H9 (cell line): ENCODE measurements at regions not wholly inside any gene's neighbourhood (a gene's known extent, or its start where the extent isn't known, plus 50 kb on each side); places are given as distances from the start of the nearest gene placed in this dataset.

ENCODE experiments used
- DNase-seq: peaks from one replicate; pipeline ENCODE4 v3.0.0-alpha.2; 2017
- H2AFZ ChIP-seq: one replicate; pipeline ENCODE4 v1.6.1; 2013; ENCODE audit warnings: mild to moderate bottlenecking, low read length, control low read depth, moderate library complexity
- H2AK5ac ChIP-seq: 2 replicates; pipeline ENCODE4 v1.6.1; 2013; ENCODE audit warnings: low read length, control low read depth, mixed read lengths; ENCODE audit not compliant: insufficient read length
- H2BK120ac ChIP-seq: one replicate; pipeline ENCODE4 v1.6.1; 2013; ENCODE audit warnings: low read depth, mild to moderate bottlenecking, low read length, control low read depth, inconsistent platforms; ENCODE audit not compliant: poor library complexity, severe bottlenecking
- H2BK12ac ChIP-seq: 2 replicates; pipeline ENCODE4 v1.6.1; 2013; ENCODE audit warnings: low read length, control low read depth, mixed read lengths, low read depth; ENCODE audit not compliant: insufficient read length
- H2BK15ac ChIP-seq: 2 replicates; pipeline ENCODE4 v1.6.1; 2013; ENCODE audit warnings: low read depth, low read length, control low read depth
- H2BK20ac ChIP-seq: one replicate; pipeline ENCODE4 v1.6.1; 2013; ENCODE audit warnings: low read depth, mild to moderate bottlenecking, low read length, control low read depth, inconsistent platforms; ENCODE audit not compliant: poor library complexity, severe bottlenecking
- H2BK5ac ChIP-seq: 2 replicates; pipeline ENCODE4 v1.6.1; 2013; ENCODE audit warnings: low read length, control low read depth, mixed read lengths; ENCODE audit not compliant: insufficient read length
- H3K14ac ChIP-seq: 2 replicates; pipeline ENCODE4 v1.6.1; 2013; ENCODE audit warnings: low read length, control low read depth; ENCODE audit not compliant: insufficient read depth
- H3K18ac ChIP-seq: 2 replicates; pipeline ENCODE4 v1.6.1; 2013; ENCODE audit warnings: low read depth, mild to moderate bottlenecking, mixed read lengths, low read length, control low read depth; ENCODE audit not compliant: insufficient read length
- H3K23ac ChIP-seq: 2 replicates; pipeline ENCODE4 v1.6.1; 2013; ENCODE audit warnings: low read length, control low read depth, mixed read lengths, low read depth; ENCODE audit not compliant: insufficient read length
- H3K23me2 ChIP-seq: 2 replicates; pipeline ENCODE4 v1.6.1; 2013; ENCODE audit warnings: low read depth, mild to moderate bottlenecking, mixed read lengths, low read length, control low read depth; ENCODE audit not compliant: insufficient read length, poor library complexity, severe bottlenecking
- H3K27ac ChIP-seq: 2 replicates; pipeline ENCODE4 v1.5.1; 2013; ENCODE audit warnings: low read length, control low read depth, mixed read lengths, low read depth; ENCODE audit not compliant: insufficient read length
- H3K27me3 ChIP-seq: 2 replicates; pipeline ENCODE4 v1.6.1; 2013; ENCODE audit warnings: low read length, control low read depth, inconsistent platforms; ENCODE audit not compliant: insufficient read depth
- H3K4ac ChIP-seq: 2 replicates; pipeline ENCODE4 v1.6.1; 2013; ENCODE audit warnings: low read depth, mild to moderate bottlenecking, control low read depth, inconsistent platforms, low read length, moderate library complexity
- H3K4me1 ChIP-seq: 2 replicates; pipeline ENCODE4 v1.6.1; 2013; ENCODE audit warnings: low read length, control low read depth, inconsistent platforms; ENCODE audit not compliant: insufficient read depth
- H3K4me2 ChIP-seq: 2 replicates; pipeline ENCODE4 v1.6.1; 2013; ENCODE audit warnings: low read length, control low read depth, mixed read lengths; ENCODE audit not compliant: insufficient read length, insufficient read depth
- H3K56ac ChIP-seq: 2 replicates; pipeline ENCODE4 v1.6.1; 2013; ENCODE audit warnings: low read depth, mild to moderate bottlenecking, mixed read lengths, low read length, control low read depth; ENCODE audit not compliant: insufficient read length
- H3K79me1 ChIP-seq: 2 replicates; pipeline ENCODE4 v1.6.1; 2013; ENCODE audit warnings: low read depth, mild to moderate bottlenecking, moderate library complexity, low read length, control low read depth, inconsistent platforms; ENCODE audit not compliant: insufficient read depth, poor library complexity, severe bottlenecking
- H3K79me2 ChIP-seq: 2 replicates; pipeline ENCODE4 v1.6.1; 2013; ENCODE audit warnings: low read length, control low read depth, inconsistent platforms; ENCODE audit not compliant: insufficient read depth
- H3K9ac ChIP-seq: 2 replicates; pipeline ENCODE4 v1.6.1; 2013; ENCODE audit warnings: low read length, control low read depth, mixed read lengths; ENCODE audit not compliant: insufficient read length; ENCODE audit errors: extremely low read depth
- H3K9me3 ChIP-seq: one replicate; pipeline ENCODE4 v1.6.1; 2013; ENCODE audit warnings: low read depth, low read length, inconsistent platforms; ENCODE audit not compliant: control insufficient read depth
- H3T11ph ChIP-seq: one replicate; pipeline ENCODE4 v1.6.1; 2013; ENCODE audit warnings: mild to moderate bottlenecking, low read length, control low read depth, inconsistent platforms
- H4K20me1 ChIP-seq: one replicate; pipeline ENCODE4 v1.6.1; 2013; ENCODE audit not compliant: control insufficient read depth, insufficient read length, insufficient read depth
- H4K5ac ChIP-seq: 2 replicates; pipeline ENCODE4 v1.6.1; 2013; ENCODE audit warnings: low read depth, mild to moderate bottlenecking, mixed read lengths, low read length, control low read depth; ENCODE audit not compliant: insufficient read length
- H4K8ac ChIP-seq: replicated peaks from 2 replicates; pipeline ENCODE4 v1.6.1; 2013; ENCODE audit warnings: low read length, control low read depth, mixed read lengths, low read depth; ENCODE audit not compliant: insufficient read length
- H4K91ac ChIP-seq: 2 replicates; pipeline ENCODE4 v1.6.1; 2013; ENCODE audit warnings: low read depth, mild to moderate bottlenecking, moderate library complexity, mixed read lengths, low read length, control low read depth; ENCODE audit not compliant: insufficient read length
- H3K27ac Mint-ChIP-seq, 3 experiments: 2 replicates in 2 of 3; 3 replicates in 1 of 3; pipeline ENCODE4 v1.8.0; 2020 to 2021; ENCODE audit warnings: mixed read lengths in 3 of 3, mild to moderate bottlenecking in 1 of 3, moderate library complexity in 1 of 3
- H3K27me3 Mint-ChIP-seq: 2 replicates; pipeline ENCODE4 v1.8.0; 2021; ENCODE audit warnings: low read depth, mild to moderate bottlenecking, moderate library complexity, mixed read lengths
- H3K36me3 Mint-ChIP-seq, 3 experiments: 2 replicates in 2 of 3; 3 replicates in 1 of 3; pipeline ENCODE4 v1.8.0; 2020 to 2021; ENCODE audit warnings: low read depth in 3 of 3, mixed read lengths in 3 of 3; ENCODE audit not compliant: insufficient read depth in 1 of 3
- H3K4me1 Mint-ChIP-seq, 2 experiments: 2 replicates each; pipeline ENCODE4 v1.8.0; 2020; ENCODE audit warnings: mixed read lengths in 2 of 2
- H3K4me3 Mint-ChIP-seq, 2 experiments: 2 replicates in 1 of 2; 3 replicates in 1 of 2; pipeline ENCODE4 v1.8.0; 2020 to 2021; ENCODE audit warnings: mild to moderate bottlenecking in 2 of 2, mixed read lengths in 2 of 2, moderate library complexity in 1 of 2
- H3K9me3 Mint-ChIP-seq, 2 experiments: 2 replicates in 1 of 2; 3 replicates in 1 of 2; pipeline ENCODE4 v1.8.0; 2020; ENCODE audit warnings: mild to moderate bottlenecking in 2 of 2, mixed read lengths in 2 of 2, moderate library complexity in 1 of 2
- WGBS: extraction: QIAGEN DNeasy Blood & Tissue Kit; methylation state at CpG from one replicate; pipeline ENCODE4 v1.1.7; 2013; ENCODE audit warnings: missing lambda C conversion rate, low lambda C conversion rate, mixed read lengths; ENCODE audit not compliant: insufficient read length; ENCODE audit errors: extremely low coverage; 5-methylcytosine and 5-hydroxymethylcytosine counted together
- TF ChIP-seq, protein P1 (sequence below): fragments of 200-600 bp; sonication (generic); conservative IDR thresholded peaks from 3 replicates; pipeline ENCODE4 v1.8.0; 2021; ENCODE audit warnings: antibody characterized with exemption, mild to moderate bottlenecking

DNA sequence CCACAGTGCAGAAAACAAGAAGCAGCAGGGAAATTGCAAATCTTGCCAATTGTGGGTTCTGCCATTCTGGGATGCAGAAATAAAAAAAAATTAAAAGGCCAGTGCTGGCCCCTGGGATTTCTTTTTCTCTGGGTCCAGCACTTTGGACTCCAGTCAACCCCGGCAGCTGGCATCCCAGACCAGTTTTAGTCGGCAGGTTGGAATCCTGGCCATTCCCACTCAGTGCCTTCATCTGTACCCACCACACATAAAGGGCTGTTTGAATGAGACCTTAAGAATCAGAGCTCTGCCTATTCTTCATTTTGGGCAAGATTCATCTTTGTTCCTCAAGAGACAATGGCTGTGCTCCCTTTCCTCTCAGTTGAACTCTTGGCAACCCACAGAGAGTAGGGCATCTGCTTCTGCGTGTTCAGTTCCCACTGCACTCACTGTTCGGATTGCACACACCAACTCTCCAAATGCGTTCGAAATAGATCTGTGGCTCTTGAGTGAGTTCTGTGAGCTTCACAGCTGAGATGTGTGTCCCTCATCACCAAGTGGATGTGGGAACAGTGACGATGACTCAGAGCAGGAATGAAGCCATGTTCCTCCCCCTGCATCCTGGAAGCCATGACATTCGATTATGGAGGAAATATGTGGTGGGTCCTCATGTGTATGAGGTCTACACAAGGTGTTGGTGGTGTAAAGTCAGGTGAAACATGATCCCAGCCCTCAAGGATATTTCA is 63.0 kb upstream of the EGFR start:
- no peak overlapping the region for H3T11ph ChIP-seq
- Mint-ChIP-seq H3K4me1 (peaks cover 8 to 9% of the 10 kb centered on the region in 2 experiments; a peak in 3 of 4 replicates), H3K27me3 (peaks cover 5% of the 10 kb centered on the region; the same call in 1 of the 2 replicates), H3K27ac (no peak overlapping the region), H3K36me3 (no peaks in the 10 kb centered on the region), H3K4me3 (no peak overlapping the region), H3K9me3 (peaks cover 2 to 3% of the 10 kb centered on the region in 2 experiments; a peak in 3 of 5 replicates)
- H3K4ac ChIP-seq = no peak overlapping the region
- no peak overlapping the region for H4K5ac ChIP-seq
- no peaks in the 10 kb centered on the region for H3K79me1 ChIP-seq
- no peaks in the 10 kb centered on the region for H3K9me3 ChIP-seq
- no peak overlapping the region for H3K56ac ChIP-seq
- H2BK15ac ChIP-seq = no peak overlapping the region
- H3K4me1 ChIP-seq = no peaks in the 10 kb centered on the region
- no peaks in the 10 kb centered on the region for H4K20me1 ChIP-seq
- H3K27ac ChIP-seq = no peak overlapping the region
- no peak overlapping the region for H2BK5ac ChIP-seq
- H3K9ac ChIP-seq = no peak overlapping the region
- H3K79me2 ChIP-seq = no peaks in the 10 kb centered on the region
- no peak overlapping the region for H2BK20ac ChIP-seq
- no peak overlapping the region for H3K14ac ChIP-seq
- no peak overlapping the region for H2BK120ac ChIP-seq
- no peaks in the 10 kb centered on the region for H3K23me2 ChIP-seq
- H4K91ac ChIP-seq = no peak overlapping the region
- H2AFZ ChIP-seq = no peak overlapping the region
- H3K4me2 ChIP-seq = no peak overlapping the region
- no peak for DNase-seq
- TF ChIP-seq, protein P1, sequence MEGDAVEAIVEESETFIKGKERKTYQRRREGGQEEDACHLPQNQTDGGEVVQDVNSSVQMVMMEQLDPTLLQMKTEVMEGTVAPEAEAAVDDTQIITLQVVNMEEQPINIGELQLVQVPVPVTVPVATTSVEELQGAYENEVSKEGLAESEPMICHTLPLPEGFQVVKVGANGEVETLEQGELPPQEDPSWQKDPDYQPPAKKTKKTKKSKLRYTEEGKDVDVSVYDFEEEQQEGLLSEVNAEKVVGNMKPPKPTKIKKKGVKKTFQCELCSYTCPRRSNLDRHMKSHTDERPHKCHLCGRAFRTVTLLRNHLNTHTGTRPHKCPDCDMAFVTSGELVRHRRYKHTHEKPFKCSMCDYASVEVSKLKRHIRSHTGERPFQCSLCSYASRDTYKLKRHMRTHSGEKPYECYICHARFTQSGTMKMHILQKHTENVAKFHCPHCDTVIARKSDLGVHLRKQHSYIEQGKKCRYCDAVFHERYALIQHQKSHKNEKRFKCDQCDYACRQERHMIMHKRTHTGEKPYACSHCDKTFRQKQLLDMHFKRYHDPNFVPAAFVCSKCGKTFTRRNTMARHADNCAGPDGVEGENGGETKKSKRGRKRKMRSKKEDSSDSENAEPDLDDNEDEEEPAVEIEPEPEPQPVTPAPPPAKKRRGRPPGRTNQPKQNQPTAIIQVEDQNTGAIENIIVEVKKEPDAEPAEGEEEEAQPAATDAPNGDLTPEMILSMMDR = no peak
- H2BK12ac ChIP-seq = no peak overlapping the region
- no CpG with 5 or more reads among the region's 8 CpGs for WGBS
- no peaks in the 10 kb centered on the region for H3K27me3 ChIP-seq
- no peak overlapping the region for H3K18ac ChIP-seq
- no peak overlapping the region for H4K8ac ChIP-seq
- H3K23ac ChIP-seq = no peak overlapping the region
- H2AK5ac ChIP-seq = no peak overlapping the region
